Brain pericyte (primary cell): ENCODE measurements at regions not wholly inside any gene's neighbourhood (a gene's known extent, or its start where the extent isn't known, plus 50 kb on each side); places are given as distances from the start of the nearest gene placed in this dataset.

ENCODE experiments used
- DNase-seq: peaks from one replicate; pipeline ENCODE4 v3.0.0-alpha.2; 2012; ENCODE audit warnings: low read depth, low spot score

GRCh38 chr4:31613946-31614623, 893.9 kb downstream of the PCDH7 start:
- DNase-seq, result peak; percentile 2

- no peak for DNase-seq
These were observed 897.5 kb downstream of the PCDH7 start for GRCh38 chr4:31617667-31618066.

GRCh38 chr4:31620476-31620875, 900.3 kb downstream of the PCDH7 start:
- DNase-seq, result peak; percentile 0

GRCh38 chr4:31645236-31645635, 925.1 kb downstream of the PCDH7 start:
- DNase-seq, result no peak

- DNase-seq, result no peak
These were observed 927.6 kb downstream of the PCDH7 start for GRCh38 chr4:31647786-31648185.

- DNase-seq, result no peak
These were observed 929.7 kb downstream of the PCDH7 start for GRCh38 chr4:31649878-31650277.

GRCh38 chr4:31651541-31651940, 931.4 kb downstream of the PCDH7 start:
- no peak for DNase-seq

- no peak for DNase-seq
These were observed 935.2 kb downstream of the PCDH7 start for GRCh38 chr4:31655328-31655727.

- no peak for DNase-seq
These were observed 937.8 kb downstream of the PCDH7 start for GRCh38 chr4:31657859-31658570.

- DNase-seq, result no peak
These were observed 940.7 kb downstream of the PCDH7 start for GRCh38 chr4:31660916-31661315.

GRCh38 chr4:31662951-31663350, 942.8 kb downstream of the PCDH7 start:
- no peak for DNase-seq

GRCh38 chr4:31667686-31668085, 947.5 kb downstream of the PCDH7 start:
- no peak for DNase-seq

GRCh38 chr4:31674313-31674947, 954.3 kb downstream of the PCDH7 start:
- no peak for DNase-seq

- DNase-seq, result no peak
These were observed 958.2 kb downstream of the PCDH7 start for GRCh38 chr4:31678356-31678755.

GRCh38 chr4:31682796-31683195, 962.6 kb downstream of the PCDH7 start:
- DNase-seq, result no peak

GRCh38 chr4:31687717-31688342, 967.7 kb downstream of the PCDH7 start:
- DNase-seq, result no peak

- no peak for DNase-seq
These were observed 972.3 kb downstream of the PCDH7 start for GRCh38 chr4:31692399-31692940.

- no peak for DNase-seq
These were observed 981.1 kb downstream of the PCDH7 start for GRCh38 chr4:31701256-31701655.

GRCh38 chr4:31702326-31702725, 982.2 kb downstream of the PCDH7 start:
- no peak for DNase-seq

- DNase-seq, result no peak
These were observed 994.1 kb downstream of the PCDH7 start for GRCh38 chr4:31714238-31714637.

GRCh38 chr4:31715302-31715701, 995.1 kb downstream of the PCDH7 start:
- no peak for DNase-seq

- no peak for DNase-seq
These were observed 1006.9 kb downstream of the PCDH7 start for GRCh38 chr4:31727030-31727429.
